TTC549 (cell line): ENCODE measurements at regions not wholly inside any gene's neighbourhood (a gene's known extent, or its start where the extent isn't known, plus 50 kb on each side); places are given as distances from the start of the nearest gene placed in this dataset.
"Not testable (repeated sequence)": the region's sequence is repeated elsewhere in the genome, so short reads cannot be mapped to it uniquely, and the experiment has no call there.

Experiments
- FAIRE-seq: peaks from 2 replicates; lab custom pipeline; 2012; peaks lifted over from hg19 to GRCh38; lab: Jason Lieb, UNC

- no peak for FAIRE-seq
Measured at GRCh38 chr4:155032521-155033229, 175.8 kb upstream of the NPY2R start.

DNA sequence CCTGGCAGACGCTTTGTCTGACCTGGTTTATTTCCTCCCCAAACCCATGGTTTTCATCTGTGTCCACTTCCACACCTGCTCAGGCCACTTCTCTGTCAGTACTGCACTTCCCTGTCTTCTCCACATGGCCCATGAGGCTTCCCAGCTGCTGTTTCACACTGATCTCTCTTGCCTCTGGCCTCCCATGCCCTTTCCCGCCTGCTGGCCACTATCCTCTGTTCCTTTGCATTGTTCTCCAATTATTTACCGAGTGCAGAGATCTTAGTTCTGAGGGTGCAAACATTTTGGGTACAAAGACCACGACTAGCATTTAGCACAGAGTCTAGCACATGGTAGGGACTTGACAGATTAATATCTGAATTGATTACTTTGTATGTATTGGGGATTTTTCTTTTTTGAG lies 174.8 kb upstream of the NPY2R start:
- FAIRE-seq, result no peak

DNA sequence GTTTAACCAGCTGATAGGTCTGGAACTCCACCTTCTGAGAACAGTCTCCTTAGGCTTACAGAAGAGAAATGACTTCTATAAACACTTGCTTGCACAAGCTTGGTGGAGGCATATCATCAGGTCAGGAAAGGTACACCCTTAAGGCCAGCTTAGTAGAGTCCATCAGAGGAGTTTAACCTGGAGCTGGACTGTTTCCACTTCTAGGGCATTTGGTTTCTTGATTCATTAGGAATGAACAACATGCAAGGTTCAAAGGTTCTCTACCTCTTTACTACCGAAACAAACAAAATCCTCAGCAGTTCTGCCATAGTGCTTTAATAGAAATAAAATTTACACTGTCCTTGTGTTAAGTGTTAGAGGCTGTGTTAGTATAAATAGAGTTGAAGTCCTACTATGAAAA lies 171.4 kb upstream of the NPY2R start:
- FAIRE-seq, result no peak

DNA sequence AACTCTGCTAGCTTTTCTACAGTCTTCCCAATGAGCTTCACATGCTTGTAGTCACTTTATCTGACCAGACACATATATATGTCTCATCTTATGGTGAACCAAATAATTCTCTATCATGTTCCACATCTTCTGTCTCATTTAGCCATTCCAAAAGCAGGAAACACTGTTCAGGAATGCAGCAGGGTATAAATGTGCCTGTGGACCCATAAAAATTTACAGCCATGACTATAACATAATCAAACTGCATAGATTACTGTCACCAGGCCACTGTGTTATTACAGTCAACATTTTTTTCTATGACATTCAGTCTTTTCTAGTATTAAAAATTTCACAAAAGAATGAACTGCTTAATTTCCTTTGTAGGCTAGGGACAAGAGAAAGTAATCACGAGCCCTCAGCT lies 170.0 kb upstream of the NPY2R start:
- no peak for FAIRE-seq

DNA sequence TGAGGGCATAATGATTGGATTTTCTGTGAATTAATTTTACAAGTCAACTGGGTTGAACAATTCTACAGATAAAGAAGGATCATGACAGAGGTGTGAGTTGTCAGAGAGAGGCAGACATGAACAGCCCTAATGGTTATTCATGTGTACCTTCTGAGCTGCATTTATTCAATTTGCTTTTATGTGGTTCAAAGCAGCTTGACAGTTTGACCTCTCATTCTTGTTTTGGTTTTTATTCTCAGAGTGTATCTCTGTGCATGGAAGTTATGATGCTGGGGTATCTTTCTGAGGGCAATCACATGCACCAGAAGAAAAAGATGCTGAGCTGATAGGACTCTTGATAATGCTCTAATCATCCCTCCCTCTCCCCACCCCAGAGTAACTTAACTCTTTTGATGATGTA lies 169.3 kb upstream of the NPY2R start:
- no peak for FAIRE-seq

DNA sequence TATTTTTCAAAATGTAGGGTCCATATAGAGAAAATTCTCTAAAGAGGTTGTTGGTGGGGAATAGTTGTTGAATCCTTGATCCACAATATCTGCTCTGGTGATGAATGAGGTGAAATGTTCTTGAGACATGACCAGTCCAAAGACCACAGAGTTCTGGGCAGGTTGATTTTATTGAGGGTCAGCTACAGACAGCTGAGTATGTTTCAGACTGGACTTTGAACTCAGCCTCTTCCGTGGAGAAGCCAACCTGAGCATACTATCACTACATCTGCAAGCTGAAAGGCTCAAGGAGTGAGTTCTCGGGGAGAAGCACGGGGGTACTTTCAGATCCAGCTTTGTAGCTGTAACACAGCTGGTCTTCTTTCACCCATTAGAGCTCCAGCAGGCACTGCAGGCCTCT lies 168.4 kb upstream of the NPY2R start:
- no peak for FAIRE-seq

DNA sequence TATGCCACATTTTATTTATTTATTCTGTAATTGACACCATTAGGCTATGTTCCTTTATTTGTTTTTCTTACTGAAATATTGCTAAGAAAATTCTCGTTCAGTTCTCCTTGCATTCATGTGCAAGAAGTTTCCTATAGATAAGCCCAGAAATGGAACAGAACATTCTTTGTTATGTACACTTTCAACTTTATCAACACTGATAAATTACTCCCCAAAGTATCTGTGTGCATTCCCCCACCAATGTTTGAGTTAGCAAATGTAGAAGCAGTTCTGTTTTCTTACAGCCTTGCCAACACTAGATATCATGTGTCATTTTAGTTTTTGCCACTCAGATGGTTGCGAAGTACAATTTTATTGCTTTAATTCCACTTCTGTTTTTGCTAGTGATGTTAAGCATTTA lies 166.4 kb upstream of the NPY2R start:
- FAIRE-seq, result no peak

- not testable (repeated sequence) for FAIRE-seq
Measured at GRCh38 chr4:155044251-155044650, 164.2 kb upstream of the NPY2R start.

GRCh38 chr4:155047755-155048154 lies 160.7 kb upstream of the NPY2R start:
- no peak for FAIRE-seq

DNA sequence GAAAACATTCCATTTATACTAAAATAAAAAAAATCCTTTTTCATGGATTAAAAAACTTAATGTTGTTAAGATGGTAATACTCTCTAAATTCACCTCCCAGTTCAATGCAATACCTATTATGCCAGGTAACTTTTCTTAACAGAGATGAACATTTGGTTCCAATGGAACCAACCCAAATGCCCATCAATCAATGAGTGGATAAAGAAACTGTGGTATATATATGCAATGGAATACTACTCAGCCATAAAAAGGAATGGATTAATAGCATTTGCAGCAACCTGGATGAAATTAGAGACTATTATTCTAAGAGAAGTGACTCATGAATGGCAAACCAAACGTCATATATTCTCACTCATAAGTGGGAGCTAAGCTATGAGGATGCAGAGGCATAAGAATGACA lies 154.4 kb upstream of the NPY2R start:
- not testable (repeated sequence) for FAIRE-seq

- no peak for FAIRE-seq
Measured at GRCh38 chr4:155060419-155060818, 148.0 kb upstream of the NPY2R start.

DNA sequence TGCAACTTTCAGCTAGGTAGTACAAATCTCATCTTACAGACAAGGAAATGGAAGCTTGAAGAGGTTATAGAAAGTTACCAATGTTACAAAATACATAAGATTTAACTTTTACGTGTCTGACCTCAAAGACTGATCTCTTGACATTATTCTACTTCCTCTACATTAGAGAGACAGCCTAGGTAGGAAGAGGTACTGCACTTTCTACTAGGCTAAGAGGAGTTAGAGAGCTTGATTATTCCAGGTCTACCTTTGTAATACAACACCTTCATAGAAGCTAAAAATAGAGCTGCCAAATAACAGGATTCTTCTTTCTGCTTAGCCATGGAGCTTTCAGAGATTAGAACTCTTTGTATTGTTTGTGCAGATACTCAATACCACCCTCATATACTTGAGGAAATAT lies 147.6 kb upstream of the NPY2R start:
- no peak for FAIRE-seq

DNA sequence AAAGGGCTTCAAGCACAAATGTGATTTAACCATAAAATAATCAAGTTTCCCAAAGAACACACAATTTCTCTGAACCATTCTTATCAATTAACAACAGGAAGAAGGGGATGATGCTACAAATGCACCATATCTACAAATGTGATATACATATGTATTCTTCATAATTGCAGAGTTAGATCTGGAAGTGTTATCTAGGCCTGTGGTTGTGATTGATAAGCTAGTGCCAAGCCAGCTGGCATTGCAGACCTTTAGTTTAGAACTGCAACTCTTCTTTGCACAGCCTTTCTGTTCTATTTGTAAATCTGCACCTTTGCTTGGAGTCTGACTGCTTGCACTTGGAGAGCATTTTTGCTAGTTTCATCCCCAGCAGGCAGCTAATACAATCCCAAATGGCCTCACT lies 145.5 kb upstream of the NPY2R start:
- no peak for FAIRE-seq

DNA sequence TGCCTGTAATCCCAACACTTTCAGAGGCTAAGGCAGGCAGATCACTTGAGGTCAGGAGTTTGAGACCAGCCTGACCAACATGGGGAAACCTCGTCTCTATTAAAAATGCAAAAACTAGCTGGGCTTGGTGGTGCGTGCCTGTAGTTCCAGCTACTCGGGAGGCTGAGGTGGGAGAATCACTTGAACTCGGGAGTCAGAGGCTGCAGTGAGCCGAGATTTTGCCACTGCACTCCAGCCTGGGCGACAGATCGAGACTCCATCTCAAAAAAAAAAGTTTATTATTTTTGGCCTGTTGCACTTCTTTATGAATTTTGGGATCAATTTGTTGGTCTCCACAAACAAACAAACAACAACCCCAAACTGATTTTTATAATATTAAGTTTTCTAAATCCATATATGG lies 143.5 kb upstream of the NPY2R start:
- not testable (repeated sequence) for FAIRE-seq

- no peak for FAIRE-seq
Measured at GRCh38 chr4:155066871-155067270, 141.6 kb upstream of the NPY2R start.

DNA sequence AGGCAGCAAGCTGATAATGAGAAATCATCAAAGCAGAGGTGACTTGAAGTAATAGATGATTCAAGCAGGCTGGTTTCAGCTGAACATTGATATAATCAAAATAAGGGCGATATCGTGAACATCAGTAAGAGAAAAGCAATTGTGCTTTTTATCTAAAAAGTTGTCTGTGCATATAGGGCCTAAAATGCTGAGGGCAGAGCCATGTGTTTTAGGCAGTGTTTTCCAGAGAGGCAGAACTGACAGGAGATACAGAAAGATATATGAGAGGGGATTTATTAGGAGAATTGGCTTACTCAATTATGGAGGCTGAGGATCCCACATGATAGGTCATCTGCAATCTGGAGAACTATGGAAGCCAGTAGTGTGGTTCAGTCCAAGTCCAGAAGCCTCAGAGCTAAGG lies 136.5 kb upstream of the NPY2R start:
- FAIRE-seq, result no peak

GRCh38 chr4:155072417-155072816 lies 136.0 kb upstream of the NPY2R start:
- FAIRE-seq, result no peak

- FAIRE-seq, result no peak
Measured at GRCh38 chr4:155073852-155074251, 134.6 kb upstream of the NPY2R start.

- FAIRE-seq, result no peak
Measured at GRCh38 chr4:155076256-155076785, 132.1 kb upstream of the NPY2R start.

DNA sequence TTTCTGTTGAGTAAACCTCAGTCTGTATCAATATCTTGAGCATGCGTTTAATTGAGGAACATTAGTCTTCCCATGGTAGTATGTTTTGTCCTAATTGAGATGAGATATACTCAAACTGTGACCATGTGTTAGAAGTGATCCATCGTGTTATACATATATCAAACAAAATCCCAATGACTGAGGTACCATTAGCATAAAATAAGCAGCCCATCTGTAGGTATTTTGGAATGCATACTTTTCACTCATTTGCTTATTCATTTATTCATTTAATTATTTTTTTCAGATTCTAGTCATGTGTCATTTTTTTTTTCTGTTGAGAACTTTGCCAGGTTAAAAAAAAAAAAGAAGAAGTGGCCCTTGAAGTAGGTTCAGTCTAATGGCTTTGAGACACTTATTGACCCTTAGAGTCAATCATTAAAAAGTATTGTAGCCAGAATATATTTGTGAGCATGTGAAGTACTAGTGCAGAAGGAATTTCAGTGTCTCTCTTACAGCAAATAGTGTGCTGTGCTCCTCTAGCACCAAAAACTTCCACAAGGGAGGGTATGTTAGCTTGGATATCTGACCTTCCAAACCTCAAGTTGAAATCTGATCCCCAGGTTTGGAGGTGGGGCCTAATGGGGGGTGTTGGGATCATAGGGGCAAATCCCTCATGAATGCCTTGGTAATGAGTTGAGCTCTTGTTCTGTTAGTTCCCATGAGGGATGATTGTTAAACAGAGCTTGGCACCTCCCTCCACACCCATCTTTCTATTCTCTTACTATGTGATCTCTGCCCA lies 130.8 kb upstream of the NPY2R start:
- no peak for FAIRE-seq

GRCh38 chr4:155079871-155080270 lies 128.6 kb upstream of the NPY2R start:
- FAIRE-seq, result no peak

DNA sequence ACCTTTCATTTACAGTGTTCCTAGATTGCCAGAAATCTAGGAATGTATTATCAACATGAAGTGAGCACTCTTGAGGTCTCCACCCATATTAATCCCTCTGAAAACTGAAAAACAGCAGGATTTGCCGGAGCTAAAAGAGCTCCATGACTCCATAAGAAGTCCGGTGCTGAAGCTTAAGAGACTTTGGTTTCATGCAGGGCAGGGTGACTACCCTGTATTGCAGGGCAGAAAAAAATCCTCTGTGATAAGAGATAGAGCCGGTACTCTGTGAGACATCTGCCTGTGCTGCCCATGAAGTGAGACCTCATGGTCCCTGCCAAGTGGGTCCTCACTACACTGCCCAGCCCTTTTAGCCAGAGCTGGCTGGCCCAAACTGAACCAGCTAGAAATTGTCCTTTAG lies 127.2 kb upstream of the NPY2R start:
- FAIRE-seq, result no peak

- no peak for FAIRE-seq
Measured at GRCh38 chr4:155085843-155086530, 122.4 kb upstream of the NPY2R start.
